ENCODE measurements at regions not wholly inside any gene's neighbourhood (a gene's known extent, or its start where the extent isn't known, plus 50 kb on each side); places are given as distances from the start of the nearest gene placed in this dataset.

DNA sequence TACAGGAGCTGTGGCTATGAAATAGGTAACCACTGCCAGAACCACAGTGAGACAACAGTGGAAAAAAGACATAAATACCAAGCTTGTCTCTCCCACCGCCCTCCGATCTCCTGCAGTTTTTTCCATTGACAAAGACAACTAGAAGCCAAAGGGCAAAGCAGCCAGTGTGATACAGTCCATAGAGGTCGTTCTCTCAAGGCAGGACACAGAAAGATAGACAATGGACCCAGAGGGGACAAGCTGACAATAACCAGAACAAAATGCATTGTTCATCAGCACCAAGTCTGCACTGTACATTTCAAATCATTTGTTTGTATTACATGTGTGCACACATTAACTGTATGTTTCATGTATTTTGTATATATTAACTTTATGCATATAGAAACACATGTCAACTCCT is 233.0 kb upstream of the NOL4 start:
- no peak for DNase-seq (ENCODE audit: low read depth)
- no peak overlapping the region for H3K4me3 ChIP-seq (ENCODE audit: low read depth, low read length)
- TF ChIP-seq, protein P1, sequence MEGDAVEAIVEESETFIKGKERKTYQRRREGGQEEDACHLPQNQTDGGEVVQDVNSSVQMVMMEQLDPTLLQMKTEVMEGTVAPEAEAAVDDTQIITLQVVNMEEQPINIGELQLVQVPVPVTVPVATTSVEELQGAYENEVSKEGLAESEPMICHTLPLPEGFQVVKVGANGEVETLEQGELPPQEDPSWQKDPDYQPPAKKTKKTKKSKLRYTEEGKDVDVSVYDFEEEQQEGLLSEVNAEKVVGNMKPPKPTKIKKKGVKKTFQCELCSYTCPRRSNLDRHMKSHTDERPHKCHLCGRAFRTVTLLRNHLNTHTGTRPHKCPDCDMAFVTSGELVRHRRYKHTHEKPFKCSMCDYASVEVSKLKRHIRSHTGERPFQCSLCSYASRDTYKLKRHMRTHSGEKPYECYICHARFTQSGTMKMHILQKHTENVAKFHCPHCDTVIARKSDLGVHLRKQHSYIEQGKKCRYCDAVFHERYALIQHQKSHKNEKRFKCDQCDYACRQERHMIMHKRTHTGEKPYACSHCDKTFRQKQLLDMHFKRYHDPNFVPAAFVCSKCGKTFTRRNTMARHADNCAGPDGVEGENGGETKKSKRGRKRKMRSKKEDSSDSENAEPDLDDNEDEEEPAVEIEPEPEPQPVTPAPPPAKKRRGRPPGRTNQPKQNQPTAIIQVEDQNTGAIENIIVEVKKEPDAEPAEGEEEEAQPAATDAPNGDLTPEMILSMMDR (IDR thresholded peaks at IDR 0.05; ENCODE audit: insufficient read depth, low read depth, low read length) = no peak

DNA sequence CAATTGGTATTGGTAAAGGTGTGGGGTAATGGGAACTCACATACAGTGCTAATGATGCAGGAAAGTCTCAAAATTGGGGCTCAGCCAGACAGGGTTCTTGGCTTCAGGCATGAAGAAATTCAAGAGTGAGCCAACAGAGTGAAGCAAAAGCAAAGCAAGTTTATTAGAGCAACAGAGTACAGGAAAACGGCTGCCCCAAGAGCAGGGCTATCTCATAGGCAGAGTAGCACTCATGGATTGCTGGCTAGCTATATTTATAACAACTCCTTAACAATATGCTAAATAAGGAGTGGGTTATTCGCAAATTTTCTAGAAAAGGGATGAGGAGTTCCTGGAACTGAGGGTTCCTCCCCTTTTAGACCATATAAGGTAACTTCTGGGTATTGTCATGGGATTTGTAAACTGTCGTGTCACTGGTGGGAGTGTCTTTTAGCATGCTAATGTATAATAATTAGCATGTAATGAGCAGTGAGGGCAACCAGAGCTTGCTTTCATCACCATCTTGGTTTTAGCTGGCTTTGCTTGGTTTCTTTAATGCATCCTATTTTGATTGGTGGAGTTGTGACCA is 233.8 kb upstream of the NOL4 start:
- TF ChIP-seq, protein P1 (IDR thresholded peaks at IDR 0.05; ENCODE audit: insufficient read depth, low read depth, low read length) = no peak
- H3K4me3 ChIP-seq (ENCODE audit: low read depth, low read length) = no peak overlapping the region
- no peak for DNase-seq (ENCODE audit: low read depth)

DNA sequence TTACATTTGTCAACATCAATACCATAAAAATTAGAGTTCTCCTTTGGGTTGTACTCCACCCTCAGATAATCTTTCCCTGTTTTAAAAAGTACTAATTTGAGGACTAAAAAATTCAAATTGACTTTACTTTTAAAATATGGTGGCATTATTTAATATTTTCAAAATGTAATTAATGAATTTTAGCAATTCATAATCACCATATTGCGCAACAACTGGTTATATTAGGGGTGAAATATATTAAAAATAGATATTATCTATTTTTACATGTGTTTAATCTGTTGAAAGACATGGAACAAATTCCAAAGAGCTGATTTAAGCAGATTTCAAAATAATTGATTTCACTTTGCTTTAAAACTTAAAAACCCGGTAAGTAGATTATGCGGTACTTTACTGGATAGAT is 236.6 kb upstream of the NOL4 start:
- TF ChIP-seq, protein P1 (IDR thresholded peaks at IDR 0.05; ENCODE audit: insufficient read depth, low read depth, low read length) = no peak
- DNase-seq (ENCODE audit: low read depth) = no peak

GRCh38 chr18:34467058-34467457 is 242.3 kb upstream of the NOL4 start:
- no peak overlapping the region for H3K4me3 ChIP-seq (ENCODE audit: low read depth, low read length)
- no peak for DNase-seq (ENCODE audit: low read depth)
- TF ChIP-seq, protein P1 (IDR thresholded peaks at IDR 0.05; ENCODE audit: insufficient read depth, low read depth, low read length) = no peak

More for the DNA sequence above, 236.6 kb upstream of the NOL4 start:
- no peak overlapping the region for H3K4me3 ChIP-seq (ENCODE audit: low read depth, low read length)

GRCh38 chr18:34480162-34480700 is 229.9 kb upstream of the DTNA start:
- no peak overlapping the region for H3K4me3 ChIP-seq (ENCODE audit: low read depth, low read length)
- TF ChIP-seq, protein P1 (IDR thresholded peaks at IDR 0.05; ENCODE audit: insufficient read depth, low read depth, low read length) = no peak
- no peak for DNase-seq (ENCODE audit: low read depth)

GRCh38 chr18:34482204-34482603 is 227.9 kb upstream of the DTNA start:
- DNase-seq (ENCODE audit: low read depth) = no peak
- no peak overlapping the region for H3K4me3 ChIP-seq (ENCODE audit: low read depth, low read length)
- TF ChIP-seq, protein P1 (IDR thresholded peaks at IDR 0.05; ENCODE audit: insufficient read depth, low read depth, low read length) = no peak

GRCh38 chr18:34483198-34483597 is 226.9 kb upstream of the DTNA start:
- no peak for DNase-seq (ENCODE audit: low read depth)
- H3K4me3 ChIP-seq (ENCODE audit: low read depth, low read length) = no peak overlapping the region
- TF ChIP-seq, protein P1 (IDR thresholded peaks at IDR 0.05; ENCODE audit: insufficient read depth, low read depth, low read length) = no peak
